ENCODE measurements at regions not wholly inside any gene's neighbourhood (a gene's known extent, or its start where the extent isn't known, plus 50 kb on each side); places are given as distances from the start of the nearest gene placed in this dataset.
A peak's percentile ranks its signal among the peaks of the same experiment; 100 is the strongest.

- TF ChIP-seq ZBTB25 (CRISPR knock-in tag; IDR thresholded peaks at IDR 0.05) (no peak), NCOR1 (IDR thresholded peaks at IDR 0.05; ENCODE audit: borderline replicate concordance, low read length) (peak; percentile 49; the same call in 1 of the 2 replicates), SMARCE1 (IDR thresholded peaks at IDR 0.05; ENCODE audit: borderline replicate concordance) (no peak), TBX3 (IDR thresholded peaks at IDR 0.05; ENCODE audit: borderline replicate concordance) (peak; percentile 57; the same call in 1 of the 2 replicates), ZNF652 (CRISPR knock-in tag; IDR thresholded peaks at IDR 0.05; ENCODE audit: borderline replicate concordance, low read depth) (peak; percentile 20; the same call in 1 of the 2 replicates), RORA (CRISPR knock-in tag; IDR thresholded peaks at IDR 0.05) (no peak), MIXL1 (CRISPR knock-in tag; IDR thresholded peaks at IDR 0.05) (0 out of 2 replicates have a peak, but pooled peaks have one; percentile 49), HNF4A (CRISPR knock-in tag; IDR thresholded peaks at IDR 0.05) (peak; percentile 89), IRF1 (CRISPR knock-in tag; IDR thresholded peaks at IDR 0.05; ENCODE audit: low read depth) (no peak), ERF (CRISPR knock-in tag; IDR thresholded peaks at IDR 0.05) (0 out of 2 replicates have a peak, but pooled peaks have one; percentile 47), HOXA3 (CRISPR knock-in tag; IDR thresholded peaks at IDR 0.05) (peak; percentile 33; the same call in 1 of the 2 replicates), GATAD2A (CRISPR knock-in tag; IDR thresholded peaks at IDR 0.05) (peak; percentile 60), HNF1A (IDR thresholded peaks at IDR 0.05; ENCODE audit: low read depth) (0 out of 2 replicates have a peak, but pooled peaks have one; percentile 32), HNF1A (CRISPR knock-in tag; IDR thresholded peaks at IDR 0.05; ENCODE audit: borderline replicate concordance) (no peak), RARA (CRISPR knock-in tag; IDR thresholded peaks at IDR 0.05) (peak; percentile 84), ZNF574 (CRISPR knock-in tag; IDR thresholded peaks at IDR 0.05) (no peak), HDAC1 (CRISPR knock-in tag; IDR thresholded peaks at IDR 0.05) (peak; percentile 39; the same call in 1 of the 2 replicates), ZNF441 (CRISPR knock-in tag; IDR thresholded peaks at IDR 0.05; ENCODE audit: borderline replicate concordance) (no peak), ZBTB8A (CRISPR knock-in tag; IDR thresholded peaks at IDR 0.05; ENCODE audit: borderline replicate concordance, low read depth) (no peak), NR2F6 (IDR thresholded peaks at IDR 0.05) (peak; percentile 40; the same call in 1 of the 2 replicates), NR2F6 (CRISPR knock-in tag; IDR thresholded peaks at IDR 0.05) (peak; percentile 58), MED1 (CRISPR knock-in tag; IDR thresholded peaks at IDR 0.05) (peak; percentile 86), POGZ (CRISPR knock-in tag; IDR thresholded peaks at IDR 0.05) (peak; percentile 69)
These were observed 59.8 kb upstream of the NR2F2 start (continued) for GRCh38 chr15:96270581-96271172.
